HEK293T (cell line): ENCODE measurements at regions not wholly inside any gene's neighbourhood (a gene's known extent, or its start where the extent isn't known, plus 50 kb on each side); places are given as distances from the start of the nearest gene placed in this dataset.
A peak's percentile ranks its signal among the peaks of the same experiment; 100 is the strongest.
"Not testable (repeated sequence)": the region's sequence is repeated elsewhere in the genome, so short reads cannot be mapped to it uniquely, and the experiment has no call there.

Experiments
- CTCF ChIA-PET: fragments of 350-600 bp; formaldehyde crosslinking; extraction: SDS; loops from one replicate; lab custom pipeline; 2021; ENCODE audit warnings: antibody characterized with exemption, inconsistent platforms; lab: Yijun Ruan, JAX
- POLR2A ChIA-PET: fragments of 350-600 bp; formaldehyde crosslinking; extraction: SDS; loops from one replicate; lab custom pipeline; 2020; ENCODE audit warnings: antibody characterized with exemption, inconsistent platforms; lab: Yijun Ruan, JAX
- DNase-seq: peaks from one replicate; pipeline ENCODE4 v3.0.0; 2012; ENCODE audit warnings: mixed read lengths; ENCODE audit errors: extremely low spot score
- ARNT ChIP-seq: fragments of 450-650 bp; IDR thresholded peaks from 2 replicates; pipeline ENCODE4 v1.6.1; 2017; ENCODE audit warnings: mild to moderate bottlenecking
- BHLHE40 ChIP-seq: fragments of 450-650 bp; IDR thresholded peaks from 2 replicates; pipeline ENCODE4 v1.6.1; 2016; ENCODE audit warnings: mild to moderate bottlenecking, moderate library complexity, borderline replicate concordance
- CTBP1 ChIP-seq: fragments of 450-650 bp; IDR thresholded peaks from 2 replicates; pipeline ENCODE4 v1.6.1; 2016; ENCODE audit warnings: borderline replicate concordance
- ELF4 ChIP-seq: fragments of 450-650 bp; IDR thresholded peaks from 2 replicates; pipeline ENCODE4 v1.6.1; 2017; ENCODE audit warnings: antibody characterized with exemption
- FOXA1 ChIP-seq: fragments of 450-650 bp; IDR thresholded peaks from 2 replicates; pipeline ENCODE4 v1.6.1; 2016; ENCODE audit warnings: mild to moderate bottlenecking
- FOXK2 ChIP-seq: fragments of 450-650 bp; IDR thresholded peaks from 2 replicates; pipeline ENCODE4 v1.6.1; 2016; ENCODE audit warnings: mild to moderate bottlenecking
- FOXM1 ChIP-seq: fragments of 450-650 bp; IDR thresholded peaks from 2 replicates; pipeline ENCODE4 v1.6.1; 2017; ENCODE audit warnings: mild to moderate bottlenecking, borderline replicate concordance
- HDGF ChIP-seq: fragments of 450-650 bp; IDR thresholded peaks from 2 replicates; pipeline ENCODE4 v1.6.1; 2017; ENCODE audit warnings: antibody characterized with exemption, borderline replicate concordance
- L3MBTL2 ChIP-seq: fragments of 450-650 bp; conservative IDR thresholded peaks from 2 replicates; pipeline ENCODE4 v1.6.1; 2016; ENCODE audit warnings: mild to moderate bottlenecking
- LEF1 ChIP-seq: fragments of 450-650 bp; IDR thresholded peaks from 2 replicates; pipeline ENCODE4 v1.6.1; 2017; ENCODE audit warnings: mild to moderate bottlenecking, borderline replicate concordance
- NFRKB ChIP-seq: fragments of 450-650 bp; IDR thresholded peaks from 2 replicates; pipeline ENCODE4 v1.6.1; 2016; ENCODE audit warnings: mild to moderate bottlenecking, moderate library complexity
- PKNOX1 ChIP-seq: fragments of 450-650 bp; IDR thresholded peaks from 2 replicates; pipeline ENCODE4 v1.6.1; 2016
- SP1 ChIP-seq: fragments of 450-650 bp; IDR thresholded peaks from 2 replicates; pipeline ENCODE4 v1.6.1; 2017
- SUZ12 ChIP-seq: fragments of 450-650 bp; IDR thresholded peaks from 2 replicates; pipeline ENCODE4 v1.6.1; 2016; ENCODE audit warnings: mild to moderate bottlenecking
- TARDBP ChIP-seq: fragments of 450-650 bp; IDR thresholded peaks from 2 replicates; pipeline ENCODE4 v1.6.1; 2016
- ZNF384 ChIP-seq: fragments of 450-650 bp; IDR thresholded peaks from 2 replicates; pipeline ENCODE4 v1.6.1; 2016

- DNase-seq, CTCF ChIA-PET, POLR2A ChIA-PET: not testable (repeated sequence)
- peak; percentile 50; the same call in 1 of the 2 replicates for TF ChIP-seq L3MBTL2
Measured at GRCh38 chr6:95758236-95759069, 181.1 kb downstream of the MANEA start.

GRCh38 chr6:95767897-95768463 is 190.6 kb downstream of the MANEA start:
- CTCF ChIA-PET, result no interaction called here
- TF ChIP-seq SP1 (no peak), SUZ12 (no peak), LEF1 (no peak), FOXM1 (no peak), BHLHE40 (no peak), HDGF (no peak), NFRKB (no peak), L3MBTL2 (no peak), ARNT (no peak), TARDBP (no peak), CTBP1 (no peak), ZNF384 (no peak), ELF4 (no peak), FOXK2 (no peak), PKNOX1 (no peak), FOXA1 (no peak)

GRCh38 chr6:95768539-95768938 is 191.2 kb downstream of the MANEA start:
- DNase-seq, result no peak
- TF ChIP-seq FOXM1 (no peak), ARNT (no peak), SUZ12 (no peak), ZNF384 (no peak), FOXK2 (no peak), ELF4 (no peak)
- CTCF ChIA-PET, result no interaction called here
- POLR2A ChIA-PET, result no interaction called here

More at GRCh38 chr6:95767897-95768463, 190.6 kb downstream of the MANEA start:
- DNase-seq, result no peak
- POLR2A ChIA-PET, result no interaction called here

- POLR2A ChIA-PET, result no interaction called here
- no peak for DNase-seq
- CTCF ChIA-PET, result no interaction called here
- TF ChIP-seq ZNF384 (no peak), ARNT (no peak), LEF1 (no peak), SP1 (no peak), SUZ12 (no peak), FOXM1 (no peak)
Measured at GRCh38 chr6:95777338-95777737, 200.0 kb downstream of the MANEA start.

- ChIA-PET CTCF (no interaction called here), POLR2A (no interaction called here)
- no peak for DNase-seq
- no peak for TF ChIP-seq SUZ12
- TF ChIP-seq ELF4, result no peak
- no peak for TF ChIP-seq FOXK2
- no peak for TF ChIP-seq BHLHE40
- TF ChIP-seq LEF1, result no peak
Measured at GRCh38 chr6:95780037-95780436, 202.7 kb downstream of the MANEA start.

- CTCF ChIA-PET, result no interaction called here
Measured at GRCh38 chr6:95784019-95784418, 206.7 kb downstream of the MANEA start.

GRCh38 chr6:95784869-95785268 is 207.5 kb downstream of the MANEA start:
- ChIA-PET POLR2A (no interaction called here), CTCF (no interaction called here)
- DNase-seq, result no peak
- TF ChIP-seq SP1, result no peak
- TF ChIP-seq FOXM1, result no peak
- TF ChIP-seq ZNF384, result no peak
- TF ChIP-seq HDGF, result no peak
- TF ChIP-seq BHLHE40, result no peak
- no peak for TF ChIP-seq SUZ12
- TF ChIP-seq ELF4, result no peak
- TF ChIP-seq TARDBP, result no peak
- no peak for TF ChIP-seq NFRKB
- no peak for TF ChIP-seq ARNT

More at GRCh38 chr6:95784019-95784418, 206.7 kb downstream of the MANEA start:
- no peak for DNase-seq
- POLR2A ChIA-PET, result no interaction called here
- no peak for TF ChIP-seq FOXA1
- no peak for TF ChIP-seq L3MBTL2
- no peak for TF ChIP-seq CTBP1
- no peak for TF ChIP-seq BHLHE40
- TF ChIP-seq ELF4, result no peak

- DNase-seq, result no peak
- TF ChIP-seq ZNF384 (no peak), ELF4 (no peak), ARNT (no peak), L3MBTL2 (no peak), FOXA1 (no peak), FOXM1 (no peak), FOXK2 (no peak), LEF1 (no peak), HDGF (no peak), NFRKB (no peak), PKNOX1 (no peak), BHLHE40 (no peak), SP1 (no peak), CTBP1 (no peak), SUZ12 (no peak), TARDBP (no peak)
- ChIA-PET CTCF (no interaction called here), POLR2A (no interaction called here)
Measured at GRCh38 chr6:95785785-95786184, 208.4 kb downstream of the MANEA start.
